Sigmoid colon (tissue), 6 donors: ENCODE measurements at regions not wholly inside any gene's neighbourhood (a gene's known extent, or its start where the extent isn't known, plus 50 kb on each side); places are given as distances from the start of the nearest gene placed in this dataset.

Experiments
- DNase-seq: peaks from one replicate; pipeline ENCODE4 v3.0.0-alpha.2; 2019
- H3K27ac ChIP-seq, 4 donors: fragments of 200-600 bp; sonication (generic); one replicate each; pipeline ENCODE4 v1.5.1; 2016 to 2019; ENCODE audit warnings: mild to moderate bottlenecking in 1 of 4
- H3K27me3 ChIP-seq, 3 donors: fragments of 200-600 bp; sonication (generic); one replicate each; pipeline ENCODE4 v1.5.1; 2019; ENCODE audit warnings: mild to moderate bottlenecking in 1 of 3
- H3K36me3 ChIP-seq, 4 donors: fragments of 200-600 bp; sonication (generic); one replicate each; pipeline ENCODE4 v1.5.1; 2016 to 2019
- H3K4me1 ChIP-seq, 4 donors: fragments of 200-600 bp; sonication (generic); one replicate each; pipeline ENCODE4 v1.5.1; 2017 to 2019
- H3K4me3 ChIP-seq, 4 donors: fragments of 200-600 bp; sonication (generic); one replicate each; pipeline ENCODE4 v1.5.1; 2017 to 2019; ENCODE audit warnings: mild to moderate bottlenecking in 2 of 4, moderate library complexity in 1 of 4
- H3K9me3 ChIP-seq, 4 donors: fragments of 200-600 bp in 3 of 4; sonication (generic) in 3 of 4; one replicate each; pipeline versions ENCODE4 v1.5.1 to v1.6.1; 2013 to 2019
- CTCF ChIP-seq, 4 experiments: fragments of 450-650 bp in 3 of 4; fragments of 200-600 bp in 1 of 4; IDR thresholded peaks; one replicate each; pipeline ENCODE4 v1.5.1; 2016 to 2019; ENCODE audit warnings: antibody characterized with exemption in 4 of 4, mild to moderate bottlenecking in 3 of 4, moderate library complexity in 2 of 4
- EP300 ChIP-seq, 4 donors: sonication (generic); formaldehyde crosslinking; IDR thresholded peaks; one replicate each; pipeline ENCODE4 v1.6.1; 2017; ENCODE audit warnings: antibody characterized with exemption in 4 of 4
- POLR2A ChIP-seq, 2 donors: fragments of 450-650 bp; IDR thresholded peaks; one replicate each; pipeline ENCODE4 v1.6.1; 2016; ENCODE audit warnings: antibody characterized with exemption in 2 of 2, mild to moderate bottlenecking in 2 of 2, moderate library complexity in 2 of 2
- POLR2AphosphoS5 ChIP-seq, 4 donors: sonication (generic); formaldehyde crosslinking; IDR thresholded peaks; one replicate each; pipeline ENCODE4 v1.6.1; 2017; ENCODE audit warnings: antibody characterized with exemption in 4 of 4
- WGBS, 2 donors: extraction: QIAGEN DNeasy Blood & Tissue Kit; methylation state at CpG; one replicate each; pipeline ENCODE4 v1.1.7; 2013; 5-methylcytosine and 5-hydroxymethylcytosine counted together
- intact Hi-C: fragments of 100-400 bp; cut with DNase I; formaldehyde crosslinking; loops from one replicate; pipeline ENCODE4 v1.15.1; 2023
- donor health status: healthy with polysubstance abuse.
- donor health status: healthy.

DNA sequence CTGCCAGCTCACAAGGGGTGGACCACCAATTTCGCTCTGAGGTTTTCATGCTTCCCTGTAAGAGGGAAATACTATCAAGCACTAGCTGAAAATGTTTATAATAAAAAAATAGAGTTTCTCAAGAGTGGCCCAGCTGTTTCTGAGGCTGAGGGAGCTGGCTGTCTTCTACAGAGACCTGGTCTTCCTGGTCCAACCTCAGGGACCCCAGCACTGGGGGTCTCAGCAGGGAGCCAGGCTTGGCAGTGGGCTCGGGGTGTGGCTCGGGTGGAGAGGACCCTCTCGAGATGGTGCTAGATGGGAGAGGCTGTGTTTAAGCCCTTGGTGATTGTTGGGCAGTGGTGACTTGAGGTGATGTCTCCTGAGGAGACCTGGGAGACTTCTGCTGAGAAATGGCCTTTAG is 87.3 kb upstream of the SHH start:
- no peaks in the 10 kb centered on the region for H3K36me3 ChIP-seq
- H3K27me3 ChIP-seq: no peaks in the 10 kb centered on the region
- peaks cover 0 to 6% (median 0%) of the 10 kb centered on the region in 4 donors for H3K9me3 ChIP-seq
- intact Hi-C loops: no loop called here
- DNase-seq: peak; percentile 27
- H3K27ac ChIP-seq: no peak overlapping the region
- WGBS, 2 donors: 87 to 97% methylated on average over 4 of the region's 4 CpGs
- no peaks in the 10 kb centered on the region for H3K4me1 ChIP-seq
- no peak overlapping the region for H3K4me3 ChIP-seq
- TF ChIP-seq CTCF (IDR thresholded peaks at IDR 0.05) (no peak), POLR2AphosphoS5 (IDR thresholded peaks at IDR 0.05) (no peak), EP300 (IDR thresholded peaks at IDR 0.05) (no peak), POLR2A (IDR thresholded peaks at IDR 0.05) (no peak)

GRCh38 chr7:155897758-155898386 is 85.6 kb upstream of the SHH start:
- Histone ChIP-seq H3K27ac (no peak overlapping the region), H3K4me3 (no peak overlapping the region), H3K9me3 (peaks cover 0 to 6% (median 0%) of the 10 kb centered on the region in 4 donors), H3K27me3 (no peaks in the 10 kb centered on the region), H3K36me3 (no peaks in the 10 kb centered on the region), H3K4me1 (no peaks in the 10 kb centered on the region)
- TF ChIP-seq POLR2A (IDR thresholded peaks at IDR 0.05) (no peak), EP300 (IDR thresholded peaks at IDR 0.05) (no peak), POLR2AphosphoS5 (IDR thresholded peaks at IDR 0.05) (no peak), CTCF (IDR thresholded peaks at IDR 0.05) (no peak)
- DNase-seq: peak; percentile 44
- intact Hi-C loops: no loop called here
- WGBS, 2 donors: 89 to 92% methylated on average over 16 of the region's 16 CpGs

DNA sequence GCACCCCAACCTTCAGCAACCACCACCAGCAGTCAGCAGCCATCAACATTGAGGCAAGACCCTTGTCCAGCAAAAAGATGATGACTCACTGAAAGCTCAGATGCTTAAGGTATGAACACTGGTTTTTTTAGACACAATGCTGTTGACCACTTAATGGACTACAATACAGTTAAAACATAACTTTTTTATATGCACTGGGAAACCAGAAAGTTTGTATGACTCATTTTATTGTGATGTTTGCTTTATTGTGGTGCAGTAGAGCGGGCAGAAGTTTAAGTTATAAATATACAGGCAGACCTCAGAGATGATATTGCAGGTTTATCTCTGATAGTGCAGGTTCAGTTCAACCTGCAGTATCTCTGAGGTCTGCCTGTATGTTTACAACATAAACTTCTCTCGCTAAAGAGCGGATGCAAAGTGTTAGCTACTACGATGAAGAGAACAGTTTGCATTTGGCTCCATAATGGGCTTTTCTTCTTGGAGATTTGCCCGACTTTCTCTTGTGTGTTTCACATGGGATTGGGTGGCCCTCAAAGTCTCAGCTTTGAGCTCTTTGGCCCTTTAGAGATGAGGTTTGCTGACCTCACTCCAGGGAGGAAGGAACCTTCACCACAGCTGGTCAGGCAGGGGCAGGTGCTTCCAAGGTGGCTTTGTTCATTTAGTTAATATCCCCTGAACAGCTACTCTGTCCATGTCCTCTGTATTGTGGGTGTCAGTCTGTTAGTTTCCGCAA is 84.4 kb upstream of the SHH start:
- H3K4me3 ChIP-seq: no peak overlapping the region
- peaks cover 0 to 6% (median 0%) of the 10 kb centered on the region in 4 donors for H3K9me3 ChIP-seq
- no peaks in the 10 kb centered on the region for H3K36me3 ChIP-seq
- no peak for TF ChIP-seq POLR2A (IDR thresholded peaks at IDR 0.05)
- no peak for TF ChIP-seq CTCF (IDR thresholded peaks at IDR 0.05)
- no peak for TF ChIP-seq EP300 (IDR thresholded peaks at IDR 0.05)
- TF ChIP-seq POLR2AphosphoS5 (IDR thresholded peaks at IDR 0.05): no peak
- H3K4me1 ChIP-seq: no peaks in the 10 kb centered on the region
- intact Hi-C loops: no loop called here
- WGBS, 2 donors: 26 to 69% methylated on average over 6 of the region's 6 CpGs
- no peak for DNase-seq
- no peaks in the 10 kb centered on the region for H3K27me3 ChIP-seq
- no peak overlapping the region for H3K27ac ChIP-seq

DNA sequence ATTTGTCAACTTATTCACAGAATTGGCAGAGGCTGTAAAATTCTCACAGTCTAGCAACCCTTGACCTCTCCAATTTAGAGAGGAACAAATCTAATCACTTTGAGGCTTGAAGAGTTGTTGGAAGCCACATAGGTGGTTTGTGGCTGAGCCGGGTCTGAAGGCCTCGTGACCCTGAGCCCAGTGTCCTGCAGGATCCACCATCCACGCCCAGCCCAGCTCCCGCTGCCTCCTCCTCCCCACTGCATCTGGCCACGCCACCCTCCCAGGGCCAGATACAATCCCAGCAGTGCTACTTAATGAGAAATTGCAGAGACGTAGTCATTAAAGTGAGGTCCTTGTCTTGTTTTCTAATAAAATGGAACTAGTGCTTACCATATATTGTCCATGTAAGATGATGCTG is 81.4 kb upstream of the SHH start:
- TF ChIP-seq CTCF (IDR thresholded peaks at IDR 0.05): no peak
- no peak for TF ChIP-seq POLR2AphosphoS5 (IDR thresholded peaks at IDR 0.05)
- TF ChIP-seq POLR2A (IDR thresholded peaks at IDR 0.05): no peak
- no peak for TF ChIP-seq EP300 (IDR thresholded peaks at IDR 0.05)
- no peaks in the 10 kb centered on the region for H3K36me3 ChIP-seq
- no peak overlapping the region for H3K4me3 ChIP-seq
- H3K9me3 ChIP-seq: no peaks in the 10 kb centered on the region
- 72 to 82% methylated on average over 6 of the region's 6 CpGs for WGBS, 2 donors
- no peak for DNase-seq
- no peaks in the 10 kb centered on the region for H3K27me3 ChIP-seq
- H3K27ac ChIP-seq: no peak overlapping the region
- intact Hi-C loops: no loop called here
- no peaks in the 10 kb centered on the region for H3K4me1 ChIP-seq
